ENCODE measurements at regions not wholly inside any gene's neighbourhood (a gene's known extent, or its start where the extent isn't known, plus 50 kb on each side); places are given as distances from the start of the nearest gene placed in this dataset.

DNA sequence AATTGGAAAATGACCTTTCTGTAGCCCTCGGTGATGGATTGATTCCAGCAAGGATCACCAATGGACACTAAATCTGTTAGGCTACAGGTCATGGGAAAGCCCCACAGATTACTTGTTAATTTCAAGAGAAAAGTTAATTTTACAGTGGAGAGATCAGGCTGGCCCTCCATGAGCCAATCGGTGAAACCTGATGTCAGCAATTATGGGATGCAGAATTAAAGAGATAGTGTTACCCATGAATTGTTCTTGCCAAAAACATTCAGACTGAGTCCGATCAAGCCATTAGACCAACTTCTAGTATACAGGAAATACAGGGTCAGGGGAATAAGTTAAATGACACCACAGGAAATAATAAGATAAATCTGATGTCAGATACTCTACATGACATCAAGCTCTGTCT lies 214.9 kb upstream of the SYNDIG1 start:
- DNase-seq (no peak), ATAC-seq (no peak)
- no peak overlapping the region for H3K4me3 ChIP-seq
- no peaks in the 10 kb centered on the region for H3K9me3 ChIP-seq
- H3K4me1 ChIP-seq = no peaks in the 10 kb centered on the region
- intact Hi-C loops (cut with DNase I) = no loop called here
- TF ChIP-seq, protein P1, sequence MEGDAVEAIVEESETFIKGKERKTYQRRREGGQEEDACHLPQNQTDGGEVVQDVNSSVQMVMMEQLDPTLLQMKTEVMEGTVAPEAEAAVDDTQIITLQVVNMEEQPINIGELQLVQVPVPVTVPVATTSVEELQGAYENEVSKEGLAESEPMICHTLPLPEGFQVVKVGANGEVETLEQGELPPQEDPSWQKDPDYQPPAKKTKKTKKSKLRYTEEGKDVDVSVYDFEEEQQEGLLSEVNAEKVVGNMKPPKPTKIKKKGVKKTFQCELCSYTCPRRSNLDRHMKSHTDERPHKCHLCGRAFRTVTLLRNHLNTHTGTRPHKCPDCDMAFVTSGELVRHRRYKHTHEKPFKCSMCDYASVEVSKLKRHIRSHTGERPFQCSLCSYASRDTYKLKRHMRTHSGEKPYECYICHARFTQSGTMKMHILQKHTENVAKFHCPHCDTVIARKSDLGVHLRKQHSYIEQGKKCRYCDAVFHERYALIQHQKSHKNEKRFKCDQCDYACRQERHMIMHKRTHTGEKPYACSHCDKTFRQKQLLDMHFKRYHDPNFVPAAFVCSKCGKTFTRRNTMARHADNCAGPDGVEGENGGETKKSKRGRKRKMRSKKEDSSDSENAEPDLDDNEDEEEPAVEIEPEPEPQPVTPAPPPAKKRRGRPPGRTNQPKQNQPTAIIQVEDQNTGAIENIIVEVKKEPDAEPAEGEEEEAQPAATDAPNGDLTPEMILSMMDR (IDR thresholded peaks at IDR 0.05) = no peak
- H3K27ac ChIP-seq = no peak overlapping the region
- H3K27me3 ChIP-seq (ENCODE audit: low read depth) = no peaks in the 10 kb centered on the region
- H3K36me3 ChIP-seq = no peaks in the 10 kb centered on the region

DNA sequence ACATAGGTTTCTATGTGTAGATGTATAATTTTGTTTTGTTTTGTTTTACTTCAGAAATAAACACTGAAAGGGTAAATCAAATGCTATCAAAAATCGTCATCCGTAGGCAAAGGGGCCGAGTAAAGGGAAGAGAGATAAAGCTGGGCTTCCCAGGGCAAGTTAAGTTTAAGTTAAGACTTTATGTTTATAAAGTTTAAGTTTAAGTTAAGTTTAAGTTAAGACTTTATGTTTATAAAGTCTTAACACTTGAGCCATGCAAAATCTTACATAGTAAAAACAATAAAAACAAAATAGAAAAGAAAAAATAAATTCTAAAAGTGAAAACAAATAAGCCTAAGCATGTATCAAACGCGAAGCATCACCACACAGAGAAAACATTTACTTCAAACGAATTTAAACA lies 216.1 kb upstream of the SYNDIG1 start:
- no peaks in the 10 kb centered on the region for H3K27me3 ChIP-seq (ENCODE audit: low read depth)

GRCh38 chr20:24245094-24245493 lies 224.3 kb upstream of the SYNDIG1 start:
- Histone ChIP-seq H3K27ac (no peak overlapping the region), H3K36me3 (no peaks in the 10 kb centered on the region), H3K4me3 (no peak overlapping the region), H3K9me3 (no peaks in the 10 kb centered on the region), H3K4me1 (no peaks in the 10 kb centered on the region), H3K27me3 (ENCODE audit: low read depth) (peaks cover 4% of the 10 kb centered on the region)
- TF ChIP-seq, protein P1 (IDR thresholded peaks at IDR 0.05) = no peak
- ATAC-seq (no peak), DNase-seq (no peak)
- intact Hi-C loops (cut with DNase I) = no loop called here

More for the DNA sequence above, 216.1 kb upstream of the SYNDIG1 start:
- Histone ChIP-seq H3K9me3 (no peaks in the 10 kb centered on the region), H3K4me1 (no peaks in the 10 kb centered on the region), H3K27ac (no peak overlapping the region), H3K36me3 (no peaks in the 10 kb centered on the region), H3K4me3 (no peak overlapping the region)
- DNase-seq = no peak
- TF ChIP-seq, protein P1 (IDR thresholded peaks at IDR 0.05) = no peak
- intact Hi-C loops (cut with DNase I) = no loop called here
- ATAC-seq = no peak

- DNase-seq (no peak), ATAC-seq (no peak)
- intact Hi-C loops (cut with DNase I) = no loop called here
- Histone ChIP-seq H3K4me1 (no peaks in the 10 kb centered on the region), H3K9me3 (no peaks in the 10 kb centered on the region), H3K4me3 (no peak overlapping the region), H3K36me3 (no peaks in the 10 kb centered on the region), H3K27me3 (ENCODE audit: low read depth) (peaks cover 4% of the 10 kb centered on the region), H3K27ac (no peak overlapping the region)
- TF ChIP-seq, protein P1 (IDR thresholded peaks at IDR 0.05) = no peak
Measured at GRCh38 chr20:24242763-24243162, 226.7 kb upstream of the SYNDIG1 start.

DNA sequence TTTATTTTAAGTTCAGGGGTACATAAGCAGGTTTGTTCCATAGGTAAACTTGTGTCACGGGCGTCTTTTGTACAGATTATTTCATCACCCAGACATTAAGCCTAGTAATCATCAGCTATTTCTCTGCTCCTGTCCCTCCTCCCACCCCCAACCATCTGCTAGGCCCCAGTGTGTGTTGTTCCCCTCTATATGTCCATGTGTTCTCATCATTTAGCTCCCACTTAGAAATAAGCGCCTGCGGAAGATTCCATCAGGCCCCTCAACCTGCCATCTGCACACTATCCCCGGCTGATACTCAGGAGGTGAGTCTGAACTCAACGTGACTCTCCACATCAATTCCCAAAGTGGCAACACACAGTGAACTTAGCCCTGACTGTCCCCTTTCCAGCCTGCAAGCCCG lies 228.0 kb upstream of the SYNDIG1 start:
- H3K27ac ChIP-seq = no peak overlapping the region
- no peaks in the 10 kb centered on the region for H3K9me3 ChIP-seq
- H3K4me3 ChIP-seq = no peak overlapping the region
- H3K36me3 ChIP-seq = no peaks in the 10 kb centered on the region
- H3K4me1 ChIP-seq = no peaks in the 10 kb centered on the region
- intact Hi-C loops (cut with DNase I) = no loop called here
- TF ChIP-seq, protein P1 (IDR thresholded peaks at IDR 0.05) = no peak
- peaks cover 2% of the 10 kb centered on the region for H3K27me3 ChIP-seq (ENCODE audit: low read depth)
- DNase-seq (no peak), ATAC-seq (no peak)

GRCh38 chr20:24236963-24237362 lies 232.5 kb upstream of the SYNDIG1 start:
- no peaks in the 10 kb centered on the region for H3K27me3 ChIP-seq (ENCODE audit: low read depth)
- H3K27ac ChIP-seq = no peak overlapping the region
- TF ChIP-seq, protein P1 (IDR thresholded peaks at IDR 0.05) = no peak
- intact Hi-C loops (cut with DNase I) = no loop called here
- H3K9me3 ChIP-seq = no peaks in the 10 kb centered on the region
- no peaks in the 10 kb centered on the region for H3K4me1 ChIP-seq
- ATAC-seq (no peak), DNase-seq (no peak)
- H3K36me3 ChIP-seq = no peaks in the 10 kb centered on the region
- H3K4me3 ChIP-seq = no peak overlapping the region
